ENCODE measurements at regions not wholly inside any gene's neighbourhood (a gene's known extent, or its start where the extent isn't known, plus 50 kb on each side); places are given as distances from the start of the nearest gene placed in this dataset.

DNA sequence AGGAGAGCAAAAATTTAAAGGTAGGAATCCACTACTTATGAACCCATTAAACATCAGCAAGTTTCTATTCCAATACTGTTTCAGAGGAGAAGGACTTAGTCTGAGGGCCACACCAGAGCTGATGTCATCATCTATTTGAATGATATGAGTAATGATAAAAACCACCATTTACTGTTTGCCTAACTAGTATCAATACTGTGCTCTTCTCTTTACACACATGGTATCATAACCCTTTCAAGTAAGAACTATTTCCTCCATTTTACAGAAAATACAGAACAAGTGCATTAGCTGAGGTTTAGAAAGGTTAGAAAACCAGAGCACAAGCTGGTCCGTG is 651.3 kb upstream of the KIRREL3 start:
- no peak for TF ChIP-seq TAF1 (IDR thresholded peaks at IDR 0.05; ENCODE audit: low read depth, low read length)
- no peak for TF ChIP-seq POU2F2 (IDR thresholded peaks at IDR 0.05; ENCODE audit: low read depth, low read length)
- TF ChIP-seq SPI1 (IDR thresholded peaks at IDR 0.05; ENCODE audit: low read depth, low read length) = no peak
- no peak for TF ChIP-seq PAX5 (IDR thresholded peaks at IDR 0.05; ENCODE audit: insufficient read depth, low read length, severe bottlenecking)
- TF ChIP-seq POLR2AphosphoS5 (IDR thresholded peaks at IDR 0.05; ENCODE audit: low read depth, low read length) = no peak
- TF ChIP-seq POLR2A (IDR thresholded peaks at IDR 0.05; ENCODE audit: low read depth, low read length) = no peak
- DNase-seq (ENCODE audit: insufficient read length, low spot score) = no peak

DNA sequence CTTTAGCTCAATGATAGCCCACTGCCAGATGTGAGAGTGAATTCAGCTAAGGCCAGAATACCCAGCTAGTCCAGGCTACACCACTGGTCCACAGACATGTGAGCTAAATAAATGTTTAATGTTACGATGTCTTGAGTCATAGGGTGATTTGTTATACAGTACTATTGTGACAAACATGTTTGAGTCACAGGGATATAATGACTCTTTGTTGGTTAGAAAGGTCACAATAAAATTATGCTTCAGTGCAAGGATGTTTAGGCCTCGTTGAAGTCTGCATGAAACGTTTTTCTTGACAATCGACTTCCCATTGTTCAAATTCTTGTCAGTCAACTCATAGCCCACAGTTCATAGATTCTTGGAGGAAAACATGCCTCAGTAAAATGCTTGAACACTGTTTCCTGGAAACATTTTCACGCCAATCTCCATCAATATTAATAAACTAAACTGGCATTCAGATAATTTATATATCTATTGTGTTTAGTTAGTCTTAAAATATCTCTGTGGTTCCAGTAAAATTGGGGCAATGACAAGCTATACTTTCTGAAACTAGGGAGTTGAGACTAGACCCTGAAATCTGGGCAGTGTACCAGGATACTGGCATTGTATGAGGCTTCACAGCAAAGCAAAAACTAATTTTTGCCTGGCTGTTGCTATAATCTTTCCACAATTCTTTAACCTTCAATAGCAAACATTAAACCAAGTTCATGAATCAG is 650.8 kb upstream of the KIRREL3 start:
- DNase-seq (ENCODE audit: insufficient read length, low spot score) (no peak), FAIRE-seq (no peak)

More for the DNA sequence above, 651.3 kb upstream of the KIRREL3 start:
- FAIRE-seq = no peak

GRCh38 chr11:127649958-127650357 is 649.4 kb upstream of the KIRREL3 start:
- no peak for TF ChIP-seq POLR2A (IDR thresholded peaks at IDR 0.05; ENCODE audit: low read depth, low read length)
- TF ChIP-seq PAX5 (IDR thresholded peaks at IDR 0.05; ENCODE audit: insufficient read depth, low read length, severe bottlenecking) = no peak
- TF ChIP-seq SPI1 (IDR thresholded peaks at IDR 0.05; ENCODE audit: low read depth, low read length) = no peak
- no peak for TF ChIP-seq POU2F2 (IDR thresholded peaks at IDR 0.05; ENCODE audit: low read depth, low read length)
- TF ChIP-seq TAF1 (IDR thresholded peaks at IDR 0.05; ENCODE audit: low read depth, low read length) = no peak
- TF ChIP-seq POLR2AphosphoS5 (IDR thresholded peaks at IDR 0.05; ENCODE audit: low read depth, low read length) = no peak
- DNase-seq (ENCODE audit: insufficient read length, low spot score) = no peak
- FAIRE-seq = no peak

More for the DNA sequence above, 650.8 kb upstream of the KIRREL3 start:
- TF ChIP-seq POLR2A (IDR thresholded peaks at IDR 0.05; ENCODE audit: low read depth, low read length) (no peak), POU2F2 (IDR thresholded peaks at IDR 0.05; ENCODE audit: low read depth, low read length) (no peak), TAF1 (IDR thresholded peaks at IDR 0.05; ENCODE audit: low read depth, low read length) (no peak), PAX5 (IDR thresholded peaks at IDR 0.05; ENCODE audit: insufficient read depth, low read length, severe bottlenecking) (no peak), POLR2AphosphoS5 (IDR thresholded peaks at IDR 0.05; ENCODE audit: low read depth, low read length) (no peak), SPI1 (IDR thresholded peaks at IDR 0.05; ENCODE audit: low read depth, low read length) (no peak)

- FAIRE-seq = no peak
- TF ChIP-seq TAF1 (IDR thresholded peaks at IDR 0.05; ENCODE audit: low read depth, low read length) (no peak), POU2F2 (IDR thresholded peaks at IDR 0.05; ENCODE audit: low read depth, low read length) (no peak), POLR2A (IDR thresholded peaks at IDR 0.05; ENCODE audit: low read depth, low read length) (no peak), POLR2AphosphoS5 (IDR thresholded peaks at IDR 0.05; ENCODE audit: low read depth, low read length) (no peak), PAX5 (IDR thresholded peaks at IDR 0.05; ENCODE audit: insufficient read depth, low read length, severe bottlenecking) (no peak), SPI1 (IDR thresholded peaks at IDR 0.05; ENCODE audit: low read depth, low read length) (no peak)
Measured at GRCh38 chr11:127649071-127649470, 648.5 kb upstream of the KIRREL3 start.

GRCh38 chr11:127648583-127648982 is 648.0 kb upstream of the KIRREL3 start:
- TF ChIP-seq POLR2AphosphoS5 (IDR thresholded peaks at IDR 0.05; ENCODE audit: low read depth, low read length) = no peak
- TF ChIP-seq POLR2A (IDR thresholded peaks at IDR 0.05; ENCODE audit: low read depth, low read length) = no peak
- TF ChIP-seq POU2F2 (IDR thresholded peaks at IDR 0.05; ENCODE audit: low read depth, low read length) = no peak
- TF ChIP-seq TAF1 (IDR thresholded peaks at IDR 0.05; ENCODE audit: low read depth, low read length) = no peak
- no peak for TF ChIP-seq SPI1 (IDR thresholded peaks at IDR 0.05; ENCODE audit: low read depth, low read length)
- TF ChIP-seq PAX5 (IDR thresholded peaks at IDR 0.05; ENCODE audit: insufficient read depth, low read length, severe bottlenecking) = no peak
- FAIRE-seq = no peak

More at GRCh38 chr11:127649071-127649470, 648.5 kb upstream of the KIRREL3 start:
- DNase-seq (ENCODE audit: insufficient read length, low spot score) = no peak

DNA sequence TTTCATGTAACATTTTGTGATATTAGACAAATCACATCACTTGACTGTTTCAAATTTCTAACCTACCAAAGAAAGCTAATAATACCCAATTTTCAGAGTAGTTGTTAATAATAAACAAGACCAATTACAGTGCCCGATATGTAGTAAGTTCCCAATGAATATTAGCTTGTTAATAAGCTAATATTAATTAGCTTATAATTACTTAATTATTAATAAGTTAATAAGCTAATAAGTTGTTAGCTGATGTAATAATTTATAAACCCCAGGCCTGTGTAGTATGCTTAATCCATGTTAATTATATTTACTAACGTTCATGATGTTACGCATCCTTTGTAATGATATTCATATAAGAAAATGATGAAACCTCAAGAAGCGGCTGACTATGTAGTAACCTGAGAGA is 643.8 kb upstream of the KIRREL3 start:
- TF ChIP-seq TAF1 (IDR thresholded peaks at IDR 0.05; ENCODE audit: low read depth, low read length) (no peak), SPI1 (IDR thresholded peaks at IDR 0.05; ENCODE audit: low read depth, low read length) (no peak), POLR2A (IDR thresholded peaks at IDR 0.05; ENCODE audit: low read depth, low read length) (no peak), POU2F2 (IDR thresholded peaks at IDR 0.05; ENCODE audit: low read depth, low read length) (no peak), POLR2AphosphoS5 (IDR thresholded peaks at IDR 0.05; ENCODE audit: low read depth, low read length) (no peak), PAX5 (IDR thresholded peaks at IDR 0.05; ENCODE audit: insufficient read depth, low read length, severe bottlenecking) (no peak)
- FAIRE-seq = no peak
- no peak for DNase-seq (ENCODE audit: insufficient read length, low spot score)

More at GRCh38 chr11:127648583-127648982, 648.0 kb upstream of the KIRREL3 start:
- DNase-seq (ENCODE audit: insufficient read length, low spot score) = no peak

GRCh38 chr11:127643268-127644058 is 642.9 kb upstream of the KIRREL3 start:
- FAIRE-seq = no peak

GRCh38 chr11:127640561-127641451 is 640.2 kb upstream of the KIRREL3 start:
- TF ChIP-seq TAF1 (IDR thresholded peaks at IDR 0.05; ENCODE audit: low read depth, low read length) (no peak), POLR2AphosphoS5 (IDR thresholded peaks at IDR 0.05; ENCODE audit: low read depth, low read length) (no peak), SPI1 (IDR thresholded peaks at IDR 0.05; ENCODE audit: low read depth, low read length) (no peak), POU2F2 (IDR thresholded peaks at IDR 0.05; ENCODE audit: low read depth, low read length) (no peak), PAX5 (IDR thresholded peaks at IDR 0.05; ENCODE audit: insufficient read depth, low read length, severe bottlenecking) (no peak), POLR2A (IDR thresholded peaks at IDR 0.05; ENCODE audit: low read depth, low read length) (no peak)
- no peak for DNase-seq (ENCODE audit: insufficient read length, low spot score)
- no peak for FAIRE-seq

More at GRCh38 chr11:127643268-127644058, 642.9 kb upstream of the KIRREL3 start:
- no peak for DNase-seq (ENCODE audit: insufficient read length, low spot score)
- no peak for TF ChIP-seq POLR2AphosphoS5 (IDR thresholded peaks at IDR 0.05; ENCODE audit: low read depth, low read length)
- TF ChIP-seq POU2F2 (IDR thresholded peaks at IDR 0.05; ENCODE audit: low read depth, low read length) = no peak
- TF ChIP-seq PAX5 (IDR thresholded peaks at IDR 0.05; ENCODE audit: insufficient read depth, low read length, severe bottlenecking) = no peak
- TF ChIP-seq TAF1 (IDR thresholded peaks at IDR 0.05; ENCODE audit: low read depth, low read length) = no peak
- no peak for TF ChIP-seq SPI1 (IDR thresholded peaks at IDR 0.05; ENCODE audit: low read depth, low read length)
- TF ChIP-seq POLR2A (IDR thresholded peaks at IDR 0.05; ENCODE audit: low read depth, low read length) = no peak

Data from GM12891 (cell line).